ENCODE measurements at regions not wholly inside any gene's neighbourhood (a gene's known extent, or its start where the extent isn't known, plus 50 kb on each side); places are given as distances from the start of the nearest gene placed in this dataset.

- H2BK120ac ChIP-seq (ENCODE audit: low read depth, low read length), result no peak overlapping the region
- H3K36me3 ChIP-seq (ENCODE audit: control insufficient read depth in 1 of 2, insufficient read depth in 2 of 2, low read depth in 1 of 2, low read length in 2 of 2), result no peaks in the 10 kb centered on the region
- H4K8ac ChIP-seq (ENCODE audit: low read length), result no peak overlapping the region
- H2AK5ac ChIP-seq (ENCODE audit: low read length, severe bottlenecking), result no peak overlapping the region
- no peak overlapping the region for H3K18ac ChIP-seq (ENCODE audit: low read depth in 1 of 2, low read length in 2 of 2)
- no peak overlapping the region for H3K27ac ChIP-seq (ENCODE audit: low read length, poor library complexity, severe bottlenecking)
- H3K14ac ChIP-seq (ENCODE audit: low read length in 2 of 2), result no peak overlapping the region
- H3K4me2 ChIP-seq (ENCODE audit: low read length, poor library complexity, severe bottlenecking), result no peak overlapping the region
- H3K23ac ChIP-seq (ENCODE audit: low read length in 2 of 2), result no peak overlapping the region
- no peak overlapping the region for H4K91ac ChIP-seq (ENCODE audit: low read length)
- no peaks in the 10 kb centered on the region for H3K27me3 ChIP-seq (ENCODE audit: control insufficient read depth in 1 of 2, insufficient read depth in 1 of 2, low read length in 2 of 2)
- DNase-seq, result no peak
- no peaks in the 10 kb centered on the region for H3K9me3 ChIP-seq (ENCODE audit: control insufficient read depth, low read length)
- H2BK5ac ChIP-seq (ENCODE audit: low read depth, low read length, poor library complexity, severe bottlenecking), result no peak overlapping the region
- H2BK12ac ChIP-seq (ENCODE audit: low read length in 2 of 2), result no peak overlapping the region
- H2AFZ ChIP-seq (ENCODE audit: low read depth, low read length), result no peak overlapping the region
- no peak overlapping the region for H3K4me3 ChIP-seq (ENCODE audit: insufficient read depth in 1 of 2, low read depth in 1 of 2, low read length in 2 of 2)
- no peak overlapping the region for H2BK15ac ChIP-seq (ENCODE audit: low read depth, poor library complexity, severe bottlenecking)
- H3K4ac ChIP-seq (ENCODE audit: low read depth in 1 of 2, low read length in 2 of 2), result no peak overlapping the region
- no peaks in the 10 kb centered on the region for H3K4me1 ChIP-seq (ENCODE audit: control insufficient read depth, insufficient read depth, low read depth, low read length)
- no peaks in the 10 kb centered on the region for H3K79me1 ChIP-seq (replicated peaks; ENCODE audit: low read length, poor library complexity, severe bottlenecking)
- H3K9ac ChIP-seq (ENCODE audit: low read length), result no peak overlapping the region
Observed at GRCh38 chr18:71249791-71250190, 960.9 kb downstream of the SOCS6 start.

GRCh38 chr18:71242981-71243380 lies 954.1 kb downstream of the SOCS6 start:
- no peak overlapping the region for H3K4me2 ChIP-seq (ENCODE audit: low read length, poor library complexity, severe bottlenecking)
- H3K27ac ChIP-seq (ENCODE audit: low read length, poor library complexity, severe bottlenecking), result no peak overlapping the region
- no peak overlapping the region for H4K8ac ChIP-seq (ENCODE audit: low read length)
- no peak overlapping the region for H2AK5ac ChIP-seq (ENCODE audit: low read length, severe bottlenecking)
- no peak overlapping the region for H2AFZ ChIP-seq (ENCODE audit: low read depth, low read length)
- no peak overlapping the region for H3K4ac ChIP-seq (ENCODE audit: low read depth in 1 of 2, low read length in 2 of 2)
- no peak overlapping the region for H3K9ac ChIP-seq (ENCODE audit: low read length)
- H3K36me3 ChIP-seq (ENCODE audit: control insufficient read depth in 1 of 2, insufficient read depth in 2 of 2, low read depth in 1 of 2, low read length in 2 of 2), result no peaks in the 10 kb centered on the region
- H2BK120ac ChIP-seq (ENCODE audit: low read depth, low read length), result no peak overlapping the region
- H3K18ac ChIP-seq (ENCODE audit: low read depth in 1 of 2, low read length in 2 of 2), result no peak overlapping the region
- H3K27me3 ChIP-seq (ENCODE audit: control insufficient read depth in 1 of 2, insufficient read depth in 1 of 2, low read length in 2 of 2), result no peaks in the 10 kb centered on the region
- no peak overlapping the region for H3K14ac ChIP-seq (ENCODE audit: low read length in 2 of 2)
- no peaks in the 10 kb centered on the region for H3K4me1 ChIP-seq (ENCODE audit: control insufficient read depth, insufficient read depth, low read depth, low read length)
- H2BK12ac ChIP-seq (ENCODE audit: low read length in 2 of 2), result no peak overlapping the region
- no peak overlapping the region for H4K91ac ChIP-seq (ENCODE audit: low read length)
- no peak overlapping the region for H3K4me3 ChIP-seq (ENCODE audit: insufficient read depth in 1 of 2, low read depth in 1 of 2, low read length in 2 of 2)
- H2BK15ac ChIP-seq (ENCODE audit: low read depth, poor library complexity, severe bottlenecking), result no peak overlapping the region
- no peak overlapping the region for H3K23ac ChIP-seq (ENCODE audit: low read length in 2 of 2)
- H2BK5ac ChIP-seq (ENCODE audit: low read depth, low read length, poor library complexity, severe bottlenecking), result no peak overlapping the region
- no peaks in the 10 kb centered on the region for H3K9me3 ChIP-seq (ENCODE audit: control insufficient read depth, low read length)
- DNase-seq, result no peak
- no peaks in the 10 kb centered on the region for H3K79me1 ChIP-seq (replicated peaks; ENCODE audit: low read length, poor library complexity, severe bottlenecking)
- 66% methylated on average over 4 of the region's 5 CpGs for WGBS

GRCh38 chr18:71238974-71239624 lies 950.3 kb downstream of the SOCS6 start:
- H3K18ac ChIP-seq (ENCODE audit: low read depth in 1 of 2, low read length in 2 of 2), result no peak overlapping the region
- H3K14ac ChIP-seq (ENCODE audit: low read length in 2 of 2), result no peak overlapping the region
- no peaks in the 10 kb centered on the region for H3K79me1 ChIP-seq (replicated peaks; ENCODE audit: low read length, poor library complexity, severe bottlenecking)
- H3K4me1 ChIP-seq (ENCODE audit: control insufficient read depth, insufficient read depth, low read depth, low read length), result no peaks in the 10 kb centered on the region
- no peaks in the 10 kb centered on the region for H3K36me3 ChIP-seq (ENCODE audit: control insufficient read depth in 1 of 2, insufficient read depth in 2 of 2, low read depth in 1 of 2, low read length in 2 of 2)
- H3K27me3 ChIP-seq (ENCODE audit: control insufficient read depth in 1 of 2, insufficient read depth in 1 of 2, low read length in 2 of 2), result no peaks in the 10 kb centered on the region
- no peak overlapping the region for H3K23ac ChIP-seq (ENCODE audit: low read length in 2 of 2)
- no peak for DNase-seq
- no peak overlapping the region for H2AFZ ChIP-seq (ENCODE audit: low read depth, low read length)
- H4K8ac ChIP-seq (ENCODE audit: low read length), result no peak overlapping the region
- H3K4me2 ChIP-seq (ENCODE audit: low read length, poor library complexity, severe bottlenecking), result no peak overlapping the region
- 59% methylated on average over 10 of the region's 11 CpGs for WGBS
- H3K9me3 ChIP-seq (ENCODE audit: control insufficient read depth, low read length), result no peaks in the 10 kb centered on the region
- no peak overlapping the region for H2BK12ac ChIP-seq (ENCODE audit: low read length in 2 of 2)
- no peak overlapping the region for H3K9ac ChIP-seq (ENCODE audit: low read length)
- H4K91ac ChIP-seq (ENCODE audit: low read length), result no peak overlapping the region
- H3K4ac ChIP-seq (ENCODE audit: low read depth in 1 of 2, low read length in 2 of 2), result no peak overlapping the region
- H3K4me3 ChIP-seq (ENCODE audit: insufficient read depth in 1 of 2, low read depth in 1 of 2, low read length in 2 of 2), result no peak overlapping the region
- H3K27ac ChIP-seq (ENCODE audit: low read length, poor library complexity, severe bottlenecking), result no peak overlapping the region
- no peak overlapping the region for H2BK120ac ChIP-seq (ENCODE audit: low read depth, low read length)
- H2BK15ac ChIP-seq (ENCODE audit: low read depth, poor library complexity, severe bottlenecking), result no peak overlapping the region
- H2AK5ac ChIP-seq (ENCODE audit: low read length, severe bottlenecking), result no peak overlapping the region
- no peak overlapping the region for H2BK5ac ChIP-seq (ENCODE audit: low read depth, low read length, poor library complexity, severe bottlenecking)

GRCh38 chr18:71237641-71238040 lies 948.8 kb downstream of the SOCS6 start:
- H3K14ac ChIP-seq (ENCODE audit: low read length in 2 of 2), result no peak overlapping the region
- H3K9me3 ChIP-seq (ENCODE audit: control insufficient read depth, low read length), result no peaks in the 10 kb centered on the region
- H4K91ac ChIP-seq (ENCODE audit: low read length), result no peak overlapping the region
- H3K18ac ChIP-seq (ENCODE audit: low read depth in 1 of 2, low read length in 2 of 2), result no peak overlapping the region
- no peak overlapping the region for H4K8ac ChIP-seq (ENCODE audit: low read length)
- H3K9ac ChIP-seq (ENCODE audit: low read length), result no peak overlapping the region
- DNase-seq, result no peak
- no peak overlapping the region for H2BK120ac ChIP-seq (ENCODE audit: low read depth, low read length)
- H2BK5ac ChIP-seq (ENCODE audit: low read depth, low read length, poor library complexity, severe bottlenecking), result no peak overlapping the region
- no peak overlapping the region for H3K4ac ChIP-seq (ENCODE audit: low read depth in 1 of 2, low read length in 2 of 2)
- no peak overlapping the region for H2BK12ac ChIP-seq (ENCODE audit: low read length in 2 of 2)
- H3K36me3 ChIP-seq (ENCODE audit: control insufficient read depth in 1 of 2, insufficient read depth in 2 of 2, low read depth in 1 of 2, low read length in 2 of 2), result no peaks in the 10 kb centered on the region
- H3K27me3 ChIP-seq (ENCODE audit: control insufficient read depth in 1 of 2, insufficient read depth in 1 of 2, low read length in 2 of 2), result no peaks in the 10 kb centered on the region
- no peaks in the 10 kb centered on the region for H3K4me1 ChIP-seq (ENCODE audit: control insufficient read depth, insufficient read depth, low read depth, low read length)
- H2AFZ ChIP-seq (ENCODE audit: low read depth, low read length), result no peak overlapping the region
- H3K23ac ChIP-seq (ENCODE audit: low read length in 2 of 2), result no peak overlapping the region
- no peak overlapping the region for H3K4me3 ChIP-seq (ENCODE audit: insufficient read depth in 1 of 2, low read depth in 1 of 2, low read length in 2 of 2)
- no peak overlapping the region for H3K27ac ChIP-seq (ENCODE audit: low read length, poor library complexity, severe bottlenecking)
- no peak overlapping the region for H3K4me2 ChIP-seq (ENCODE audit: low read length, poor library complexity, severe bottlenecking)
- H2BK15ac ChIP-seq (ENCODE audit: low read depth, poor library complexity, severe bottlenecking), result no peak overlapping the region
- H2AK5ac ChIP-seq (ENCODE audit: low read length, severe bottlenecking), result no peak overlapping the region
- WGBS, result 80% methylated on average over 1 of the region's 1 CpG
- H3K79me1 ChIP-seq (replicated peaks; ENCODE audit: low read length, poor library complexity, severe bottlenecking), result no peaks in the 10 kb centered on the region

All from mesenchymal stem cell (in vitro differentiated cells and primary cell).